HG02571 (cell line): ENCODE measurements at regions not wholly inside any gene's neighbourhood (a gene's known extent, or its start where the extent isn't known, plus 50 kb on each side); places are given as distances from the start of the nearest gene placed in this dataset.
"Not testable (repeated sequence)": the region's sequence is repeated elsewhere in the genome, so short reads cannot be mapped to it uniquely, and the experiment has no call there.

ENCODE experiments used
- ATAC-seq: cut with Tn5 transposase; IDR thresholded peaks from one replicate; pipeline ENCODE4 v1.9.1; 2021; ENCODE audit warnings: mild to moderate bottlenecking, moderate library complexity; ENCODE audit not compliant: unreplicated experiment

GRCh38 chr17:30590081-30590733 is 113.0 kb downstream of the GOSR1 start:
- no peak for ATAC-seq

DNA sequence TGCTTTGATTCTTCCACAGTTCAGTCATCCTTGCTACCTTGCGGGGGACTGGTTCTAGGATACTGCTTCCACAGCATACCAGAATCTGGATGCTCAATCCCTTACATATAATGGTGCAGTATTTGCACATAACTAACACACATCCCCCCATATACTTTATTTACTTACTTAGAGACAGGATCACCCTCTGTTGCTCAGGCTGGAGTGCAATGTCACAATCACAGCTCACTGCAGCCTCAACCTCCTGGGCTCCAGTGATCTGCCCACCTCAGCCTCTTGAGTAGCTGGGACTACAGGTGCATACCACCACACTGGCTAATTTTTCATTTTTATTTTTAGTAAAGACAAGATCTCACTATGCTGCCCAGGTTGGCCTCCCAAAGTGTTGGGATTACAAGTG is 112.2 kb downstream of the GOSR1 start:
- no peak for ATAC-seq

DNA sequence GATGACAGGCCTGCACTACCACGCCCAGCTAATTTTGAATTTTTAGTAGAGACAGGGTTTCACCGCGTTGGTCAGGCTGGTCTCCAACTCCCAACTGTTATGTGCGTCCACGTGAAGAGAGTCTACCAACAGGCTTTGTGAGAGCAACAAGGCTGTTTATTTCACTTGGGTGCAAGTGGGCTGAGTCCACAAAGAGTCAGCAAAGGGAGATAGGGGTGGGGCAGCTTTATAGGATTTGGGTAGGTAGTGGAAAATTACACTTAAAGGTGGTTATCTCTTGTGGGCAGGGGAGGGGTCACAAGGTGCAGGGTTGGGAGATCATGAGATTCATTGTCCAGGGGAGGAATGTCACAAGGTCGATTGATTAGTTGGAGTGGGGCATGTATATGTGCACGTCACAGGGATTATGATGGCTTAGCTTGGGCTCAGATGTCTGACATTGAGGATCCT is 111.6 kb downstream of the GOSR1 start:
- ATAC-seq = no peak

- ATAC-seq = no peak
Measured at GRCh38 chr17:30586818-30587595, 109.8 kb downstream of the GOSR1 start.

DNA sequence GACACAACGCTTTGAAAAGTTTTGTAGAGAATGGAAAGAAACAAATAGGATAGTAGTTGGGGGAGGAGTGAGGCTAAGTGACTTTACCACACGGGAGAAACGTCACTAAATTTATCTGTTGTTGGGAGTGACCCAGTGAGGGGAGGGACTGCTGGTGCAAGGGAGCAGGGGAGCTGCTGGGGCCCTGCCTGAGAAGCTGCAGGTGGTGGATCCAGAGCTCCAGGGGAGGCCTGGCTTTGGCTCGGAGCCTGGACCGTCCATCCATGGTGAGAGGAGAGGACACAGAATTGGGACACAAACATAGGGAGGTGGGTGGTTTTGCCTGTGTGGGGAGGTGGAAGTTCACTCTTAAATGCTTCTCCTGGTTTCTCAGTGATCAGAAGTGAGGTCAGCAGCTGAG is 107.6 kb downstream of the GOSR1 start:
- ATAC-seq = no peak

DNA sequence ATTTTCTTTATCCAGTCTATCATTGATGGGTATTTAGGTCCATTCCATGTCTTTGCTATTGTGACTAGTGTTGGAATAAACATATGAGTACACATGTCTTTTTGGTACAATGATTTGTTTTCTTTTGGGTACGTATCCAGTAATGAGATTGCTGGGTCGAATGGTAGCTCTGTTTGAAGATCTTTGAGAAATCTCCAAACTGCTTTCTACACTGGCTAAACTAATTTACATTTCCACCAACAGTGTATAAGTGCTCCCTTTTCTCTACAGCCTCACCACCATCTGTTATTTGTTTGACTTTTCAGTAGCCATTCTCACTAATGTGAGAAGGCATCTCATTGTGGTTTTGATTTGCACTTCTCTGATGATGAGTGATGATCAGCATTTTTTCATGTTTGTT is 103.7 kb downstream of the GOSR1 start:
- no peak for ATAC-seq

- no peak for ATAC-seq
Measured at GRCh38 chr17:30579610-30580315, 102.6 kb downstream of the GOSR1 start.

DNA sequence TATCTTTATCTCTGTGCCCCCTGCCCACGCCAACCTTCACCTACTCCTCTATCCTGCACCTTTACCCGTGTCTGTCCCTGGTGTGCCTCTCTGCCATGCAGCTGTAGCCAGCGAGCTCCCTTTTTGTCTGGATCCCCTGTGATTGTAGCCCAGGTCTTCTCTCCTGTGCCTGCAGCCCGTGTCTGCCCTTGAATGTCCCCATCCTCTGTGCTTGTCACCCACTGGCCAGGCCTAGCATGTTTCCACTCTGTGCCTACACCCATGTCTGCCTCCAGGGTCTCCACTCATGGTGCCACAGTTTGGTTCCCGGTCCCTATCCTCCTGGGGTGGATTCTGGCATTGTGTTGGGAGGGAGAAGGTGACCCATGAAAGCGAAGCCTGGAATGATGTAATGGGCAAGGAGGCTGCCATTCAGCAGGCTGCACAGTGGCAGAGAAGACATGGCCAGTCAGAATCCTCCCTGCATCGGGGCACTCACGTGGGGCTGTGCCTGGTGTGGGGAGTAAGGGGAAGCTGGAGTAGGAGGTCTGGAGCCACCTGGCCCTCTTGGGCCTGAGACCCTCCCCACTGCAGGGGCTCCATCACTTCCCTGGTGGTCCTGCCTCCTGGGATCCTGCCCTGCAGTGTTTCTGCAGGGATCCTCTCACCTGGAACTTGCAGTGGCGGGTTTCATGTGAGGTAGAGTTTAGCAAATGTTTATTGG is 101.0 kb downstream of the GOSR1 start:
- ATAC-seq = not testable (repeated sequence)
